ENCODE measurements at regions not wholly inside any gene's neighbourhood (a gene's known extent, or its start where the extent isn't known, plus 50 kb on each side); places are given as distances from the start of the nearest gene placed in this dataset.

GRCh38 chr4:127212701-127213100 lies 420.1 kb upstream of the INTU start:
- TF ChIP-seq EZH2 (IDR thresholded peaks at IDR 0.05; ENCODE audit: borderline replicate concordance, low read depth, low read length, severe bottlenecking), result no peak
- no peak for TF ChIP-seq CTCF (IDR thresholded peaks at IDR 0.05; ENCODE audit: borderline replicate concordance, extremely low read depth, low read length, poor library complexity, severe bottlenecking)
